Ishikawa (cell line): ENCODE measurements at regions not wholly inside any gene's neighbourhood (a gene's known extent, or its start where the extent isn't known, plus 50 kb on each side); places are given as distances from the start of the nearest gene placed in this dataset.

Source experiments
- CEBPB ChIP-seq: IDR thresholded peaks from 2 replicates; pipeline ENCODE4 v1.6.1; 2012
- EGR1 ChIP-seq: IDR thresholded peaks from 2 replicates; pipeline ENCODE4 v1.6.1; 2012
- EP300 ChIP-seq: IDR thresholded peaks from 2 replicates; pipeline ENCODE4 v1.6.1; 2012; ENCODE audit warnings: borderline replicate concordance
- FOXM1 ChIP-seq: IDR thresholded peaks from 2 replicates; pipeline ENCODE4 v1.6.1; 2012; ENCODE audit warnings: low read depth, borderline replicate concordance
- REST ChIP-seq: IDR thresholded peaks from 2 replicates; pipeline ENCODE4 v1.6.1; 2012; ENCODE audit warnings: low read depth, mild to moderate bottlenecking
- USF1 ChIP-seq: IDR thresholded peaks from 2 replicates; pipeline ENCODE4 v1.6.1; 2012

- TF ChIP-seq EP300 (no peak), USF1 (no peak), EGR1 (no peak), CEBPB (no peak), REST (no peak), FOXM1 (no peak)
These were observed 763.8 kb upstream of the GALNTL6 start for GRCh38 chr4:171049380-171049779.
